NCI-H2029 (cell line): ENCODE measurements at regions not wholly inside any gene's neighbourhood (a gene's known extent, or its start where the extent isn't known, plus 50 kb on each side); places are given as distances from the start of the nearest gene placed in this dataset.

Experiments
- DNase-seq: peaks from one replicate; lab custom pipeline; 2025; lab: John Stamatoyannopoulos, UW

GRCh38 chr5:166507810-166508425 lies 1783.5 kb upstream of the WWC1 start:
- DNase-seq = no peak

- no peak for DNase-seq
These were observed 1782.4 kb upstream of the WWC1 start for GRCh38 chr5:166509085-166509484.

- DNase-seq = no peak
These were observed 1773.5 kb upstream of the WWC1 start for GRCh38 chr5:166517976-166518375.

- no peak for DNase-seq
These were observed 1768.2 kb upstream of the WWC1 start for GRCh38 chr5:166523206-166523605.

GRCh38 chr5:166529200-166529599 lies 1762.2 kb upstream of the WWC1 start:
- no peak for DNase-seq

- DNase-seq = no peak
These were observed 1758.8 kb upstream of the WWC1 start for GRCh38 chr5:166532456-166533220.

- no peak for DNase-seq
These were observed 1755.8 kb upstream of the WWC1 start for GRCh38 chr5:166535641-166536040.

GRCh38 chr5:166540156-166540555 lies 1751.3 kb upstream of the WWC1 start:
- DNase-seq = no peak

GRCh38 chr5:166551384-166551783 lies 1740.1 kb upstream of the WWC1 start:
- no peak for DNase-seq

- no peak for DNase-seq
These were observed 1737.7 kb upstream of the WWC1 start for GRCh38 chr5:166553778-166554177.

- DNase-seq = no peak
These were observed 1729.7 kb upstream of the WWC1 start for GRCh38 chr5:166561759-166562158.

GRCh38 chr5:166562246-166562645 lies 1729.2 kb upstream of the WWC1 start:
- DNase-seq = no peak

- no peak for DNase-seq
These were observed 1724.7 kb upstream of the WWC1 start for GRCh38 chr5:166566725-166567124.

- no peak for DNase-seq
These were observed 1720.6 kb upstream of the WWC1 start for GRCh38 chr5:166570865-166571264.

- DNase-seq = no peak
These were observed 1719.8 kb upstream of the WWC1 start for GRCh38 chr5:166571668-166572067.

- no peak for DNase-seq
These were observed 1715.1 kb upstream of the WWC1 start for GRCh38 chr5:166576323-166576722.

- no peak for DNase-seq
These were observed 1709.6 kb upstream of the WWC1 start for GRCh38 chr5:166581826-166582225.

GRCh38 chr5:166582416-166582815 lies 1709.0 kb upstream of the WWC1 start:
- DNase-seq = no peak

- DNase-seq = no peak
These were observed 1696.9 kb upstream of the WWC1 start for GRCh38 chr5:166594567-166594966.

GRCh38 chr5:166595274-166595951 lies 1696.0 kb upstream of the WWC1 start:
- DNase-seq = no peak

GRCh38 chr5:166596043-166596442 lies 1695.4 kb upstream of the WWC1 start:
- no peak for DNase-seq

- no peak for DNase-seq
These were observed 1689.2 kb upstream of the WWC1 start for GRCh38 chr5:166602271-166602670.

GRCh38 chr5:166617507-166617906 lies 1673.9 kb upstream of the WWC1 start:
- DNase-seq = no peak
